OCI-LY7 (cell line): ENCODE measurements at regions not wholly inside any gene's neighbourhood (a gene's known extent, or its start where the extent isn't known, plus 50 kb on each side); places are given as distances from the start of the nearest gene placed in this dataset.

ENCODE experiments used
- BruUV-seq: library from RNA; stranded (reverse); fragments of 400-500 nt; replicated peaks from 2 replicates; lab custom pipeline; 2021; lab: Mats Ljungman, UMichigan
- CTCF ChIA-PET: fragments of 300-600 bp; sonication (Branson Sonifier 250); formaldehyde crosslinking; loops from one replicate; lab custom pipeline; 2022; ENCODE audit warnings: antibody characterized with exemption; ENCODE audit not compliant: unreplicated experiment; lab: Charles Lee
- POLR2A ChIA-PET: fragments of 300-600 bp; sonication (Branson Sonifier 250); formaldehyde crosslinking; loops from one replicate; lab custom pipeline; 2022; ENCODE audit warnings: antibody characterized with exemption; lab: Charles Lee
- DNase-seq: peaks from one replicate; pipeline ENCODE4 v3.0.0-alpha.2; 2015; ENCODE audit warnings: low spot score
- H2AFZ ChIP-seq: fragments of 200-600 bp; sonication (generic), shearing (Covaris generic); 2 replicates; pipeline ENCODE4 v1.6.1; 2014; ENCODE audit warnings: mild to moderate bottlenecking, antibody characterized with exemption, low read length, moderate library complexity
- H3K27ac ChIP-seq: fragments of 200-600 bp; sonication (generic); 2 replicates; pipeline ENCODE4 v1.5.1; 2014; ENCODE audit warnings: mixed run types, low read depth, mild to moderate bottlenecking, moderate library complexity, low read length, inconsistent platforms; ENCODE audit not compliant: poor library complexity, severe bottlenecking
- H3K36me3 ChIP-seq: fragments of 200-600 bp; sonication (generic); 2 replicates; pipeline ENCODE4 v1.6.1; 2014; ENCODE audit warnings: mild to moderate bottlenecking, antibody characterized with exemption, low read length, moderate library complexity, mixed read lengths; ENCODE audit not compliant: insufficient read depth
- H3K4me1 ChIP-seq: fragments of 200-600 bp; sonication (generic); 2 replicates; pipeline ENCODE4 v1.5.1; 2014; ENCODE audit warnings: mild to moderate bottlenecking, low read length; ENCODE audit not compliant: insufficient read depth, poor library complexity, severe bottlenecking
- H3K4me2 ChIP-seq: fragments of 200-600 bp; sonication (generic); 2 replicates; pipeline ENCODE4 v1.6.1; 2014; ENCODE audit warnings: mild to moderate bottlenecking, low read length
- H3K4me3 ChIP-seq: fragments of 200-600 bp; sonication (generic); 2 replicates; pipeline ENCODE4 v1.5.1; 2014; ENCODE audit warnings: mild to moderate bottlenecking, low read depth, low read length; ENCODE audit not compliant: poor library complexity, severe bottlenecking
- H3K79me2 ChIP-seq: fragments of 200-600 bp; sonication (generic); 2 replicates; pipeline ENCODE4 v1.6.1; 2016; ENCODE audit warnings: low read depth, mild to moderate bottlenecking, low read length, moderate library complexity, mixed read lengths; ENCODE audit not compliant: insufficient read depth
- H3K9me2 ChIP-seq: fragments of 200-600 bp; sonication (generic); 2 replicates; pipeline ENCODE4 v1.6.1; 2016; ENCODE audit warnings: mild to moderate bottlenecking, low read length, mixed read lengths; ENCODE audit not compliant: insufficient read depth
- H3K9me3 ChIP-seq: fragments of 200-600 bp; sonication (generic); 2 replicates; pipeline ENCODE4 v1.6.1; 2014; ENCODE audit warnings: mild to moderate bottlenecking, mixed run types, low read length, mixed read lengths
- H4K20me1 ChIP-seq: fragments of 200-600 bp; sonication (generic); 2 replicates; pipeline ENCODE4 v1.6.1; 2014; ENCODE audit warnings: mild to moderate bottlenecking, antibody characterized with exemption, low read length, moderate library complexity, mixed read lengths; ENCODE audit not compliant: insufficient read depth
- CTCF ChIP-seq: fragments of 200-600 bp; sonication (generic); conservative IDR thresholded peaks from 2 replicates; pipeline ENCODE4 v1.5.1; 2014; ENCODE audit warnings: mild to moderate bottlenecking, antibody characterized with exemption, low read length, moderate library complexity, mixed read lengths
- EZH2phosphoT487 ChIP-seq: fragments of 200-600 bp; sonication (generic); IDR thresholded peaks from 2 replicates; pipeline ENCODE4 v1.6.1; 2018; ENCODE audit warnings: low read depth, borderline replicate concordance, mild to moderate bottlenecking, mixed run types, antibody characterized with exemption, low read length, moderate library complexity, mixed read lengths
- intact Hi-C: fragments of 100-400 bp; cut with micrococcal nuclease; formaldehyde crosslinking; loops from one replicate; pipeline ENCODE4 v1.10.0; 2022; ENCODE audit not compliant: unreplicated experiment

DNA sequence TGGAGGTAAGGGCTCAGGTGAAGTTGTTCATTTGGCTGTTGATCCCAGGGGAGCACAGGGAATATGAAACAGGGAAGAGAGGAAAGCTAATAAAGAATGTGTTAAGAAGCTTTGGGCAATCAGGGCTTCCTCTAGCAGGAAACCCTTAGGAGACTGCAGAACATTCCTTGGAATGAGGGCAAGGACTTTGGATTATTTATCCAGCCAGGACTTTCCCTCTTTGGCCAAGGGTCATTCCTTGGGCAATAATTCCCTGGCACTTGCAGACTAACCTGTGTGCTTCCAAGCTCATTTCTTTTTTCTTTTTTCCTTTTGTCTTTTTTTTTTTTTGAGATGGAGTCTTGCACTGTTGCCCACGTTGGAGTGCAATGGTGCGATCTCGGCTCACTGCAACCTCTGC lies 209.2 kb upstream of the MAP3K1 start:
- no TSS peak for BruUV-seq
- TF ChIP-seq EZH2phosphoT487 (no peak), CTCF (no peak)
- H4K20me1 ChIP-seq: no peaks in the 10 kb centered on the region
- H3K27ac ChIP-seq: no peak overlapping the region
- ChIA-PET POLR2A (interaction anchor here (0.7 to 0.8 kb wide), 5 partner anchors 66 to 343 kb away, joined by 3 to 4 read pairs (median 3); no protein-coding TSS in a partner anchor), CTCF (no interaction called here)
- H3K9me2 ChIP-seq: no peaks in the 10 kb centered on the region
- H3K36me3 ChIP-seq: no peaks in the 10 kb centered on the region
- peaks cover 6% of the 10 kb centered on the region for H3K4me1 ChIP-seq
- H3K4me3 ChIP-seq: no peak overlapping the region
- intact Hi-C loops: no loop called here
- no peak for DNase-seq
- no peak overlapping the region for H3K4me2 ChIP-seq
- no peaks in the 10 kb centered on the region for H3K79me2 ChIP-seq
- H2AFZ ChIP-seq: no peak overlapping the region
- H3K9me3 ChIP-seq: peaks cover 4% of the 10 kb centered on the region; the same call in 1 of the 2 replicates

DNA sequence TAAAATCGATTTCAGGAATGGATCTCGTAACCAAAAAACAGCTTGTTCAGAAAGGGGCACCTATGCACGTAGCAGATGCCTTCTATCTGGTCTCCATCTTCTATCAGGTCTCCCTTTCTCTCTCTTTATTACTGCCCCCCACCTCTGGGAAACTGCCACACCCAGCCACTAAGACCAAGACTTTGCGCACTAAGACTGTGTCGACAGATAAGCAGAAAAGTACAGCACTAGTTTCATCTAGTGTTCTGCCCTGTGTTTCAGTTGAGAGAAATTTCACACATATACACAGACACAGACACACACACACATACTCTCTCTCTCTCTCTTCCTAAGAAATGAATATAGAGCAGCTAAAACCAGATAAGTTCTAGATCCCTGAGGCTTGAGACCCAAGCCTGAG lies 210.1 kb upstream of the MAP3K1 start:
- H3K9me2 ChIP-seq: no peaks in the 10 kb centered on the region
- no peak overlapping the region for H2AFZ ChIP-seq
- H3K4me1 ChIP-seq: peaks cover 6% of the 10 kb centered on the region
- BruUV-seq: no TSS peak
- H3K27ac ChIP-seq: no peak overlapping the region
- H3K36me3 ChIP-seq: no peaks in the 10 kb centered on the region
- H4K20me1 ChIP-seq: no peaks in the 10 kb centered on the region
- no peak for DNase-seq
- no peaks in the 10 kb centered on the region for H3K79me2 ChIP-seq
- no peak overlapping the region for H3K4me3 ChIP-seq
- intact Hi-C loops: no loop called here
- TF ChIP-seq EZH2phosphoT487 (no peak), CTCF (no peak)
- ChIA-PET CTCF (no interaction called here), POLR2A (interaction anchor here (0.8 to 1.2 kb wide), 5 partner anchors 10 to 65 kb away, joined by 3 to 4 read pairs (median 3); no protein-coding TSS in a partner anchor)
- no peak overlapping the region for H3K4me2 ChIP-seq
- H3K9me3 ChIP-seq: no peaks in the 10 kb centered on the region

DNA sequence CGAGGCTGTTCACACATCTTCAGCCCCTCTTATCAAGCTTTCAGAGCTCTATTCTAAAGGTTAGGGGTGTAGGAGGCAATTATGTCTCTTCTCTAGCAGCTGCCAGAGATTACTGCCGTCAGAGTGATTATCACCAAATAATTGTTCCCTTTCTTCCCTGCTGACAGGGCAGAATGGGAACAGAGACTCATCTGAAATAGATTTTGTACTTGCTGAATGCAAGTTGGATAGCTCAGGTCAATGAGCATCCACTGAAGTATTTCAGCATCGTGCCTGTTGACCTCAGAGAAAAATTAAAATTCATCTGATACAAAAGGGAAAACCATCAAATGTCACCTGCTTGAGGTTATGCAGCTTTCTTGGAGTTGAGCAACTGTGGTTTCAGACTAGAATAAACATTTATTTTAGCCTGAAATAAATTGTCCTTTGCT lies 213.7 kb upstream of the MAP3K1 start:
- ChIA-PET CTCF (no interaction called here), POLR2A (interaction anchor here (0.6 kb wide), 1 partner anchor 12 kb away, joined by 4 read pairs; no protein-coding TSS in a partner anchor)
- Histone ChIP-seq H3K9me3 (no peaks in the 10 kb centered on the region), H3K4me2 (no peak overlapping the region), H2AFZ (no peak overlapping the region), H3K36me3 (no peaks in the 10 kb centered on the region), H3K27ac (no peak overlapping the region), H3K4me1 (no peaks in the 10 kb centered on the region), H3K79me2 (no peaks in the 10 kb centered on the region), H4K20me1 (no peaks in the 10 kb centered on the region), H3K4me3 (no peak overlapping the region), H3K9me2 (no peaks in the 10 kb centered on the region)
- TF ChIP-seq EZH2phosphoT487 (no peak), CTCF (no peak)
- no peak for DNase-seq
- intact Hi-C loops: no loop called here
- BruUV-seq: no TSS peak
